ENCODE measurements at regions not wholly inside any gene's neighbourhood (a gene's known extent, or its start where the extent isn't known, plus 50 kb on each side); places are given as distances from the start of the nearest gene placed in this dataset.

DNA sequence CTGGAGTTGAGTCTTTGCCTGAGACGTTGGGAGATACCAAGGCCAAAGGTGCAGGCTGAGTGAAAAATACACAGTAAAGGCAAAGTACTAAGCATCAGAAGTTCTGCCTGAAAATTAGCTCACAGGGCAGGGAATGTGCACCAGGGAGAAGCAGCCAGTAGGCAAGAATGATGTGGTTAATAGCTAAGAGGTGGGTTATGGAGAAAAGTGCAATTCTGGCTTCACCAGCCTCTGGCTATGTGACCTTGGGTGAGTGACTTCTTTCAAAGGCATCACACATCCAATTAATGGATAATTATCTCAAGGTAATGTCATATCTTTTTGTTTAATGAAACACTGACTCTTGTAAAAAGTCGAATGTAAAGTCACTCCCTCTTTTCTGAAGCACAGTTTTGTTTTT lies 230.7 kb upstream of the FGGY start:
- H3K27me3 ChIP-seq (ENCODE audit: control insufficient read depth, insufficient read depth): no peaks in the 10 kb centered on the region
- H3K27ac ChIP-seq (ENCODE audit: low read length): no peak overlapping the region
- H3K9me3 ChIP-seq (ENCODE audit: control insufficient read depth, low read length): no peaks in the 10 kb centered on the region
- H3K4me3 ChIP-seq (ENCODE audit: low read length): no peak overlapping the region
- intact Hi-C loops (cut with DNase I): loop anchor here in 1 of 4 donors (10.0 kb wide), 1 partner anchor 281 kb away; the partner anchor contains the start of gene JUN
- peaks cover 2% of the 10 kb centered on the region for H3K4me1 ChIP-seq (ENCODE audit: control insufficient read depth, insufficient read depth, low read length)
- no peak for ATAC-seq
- 86% methylated on average over 2 of the region's 2 CpGs for WGBS
- DNase-seq: no peak

DNA sequence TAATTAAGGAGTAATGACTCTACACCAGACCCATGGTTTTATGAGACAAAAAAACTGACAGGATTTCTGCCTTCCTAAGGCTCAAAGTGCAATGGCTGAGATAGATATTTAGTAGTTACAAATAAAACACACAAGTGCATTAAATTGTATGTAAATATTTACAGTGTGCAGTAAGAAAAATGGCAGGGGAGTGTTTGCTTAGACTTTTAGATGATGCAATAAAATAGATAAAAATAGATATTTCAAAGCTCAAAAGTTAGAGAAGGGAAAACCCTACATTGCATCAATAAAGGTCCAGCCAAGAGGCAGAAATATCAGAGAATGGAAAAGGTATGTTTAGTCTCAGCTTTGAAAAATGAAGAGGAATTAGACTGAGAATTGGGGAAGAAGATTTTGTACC lies 226.3 kb upstream of the FGGY start:
- Histone ChIP-seq H3K27ac (ENCODE audit: low read length) (no peak overlapping the region), H3K4me1 (ENCODE audit: control insufficient read depth, insufficient read depth, low read length) (no peaks in the 10 kb centered on the region), H3K9me3 (ENCODE audit: control insufficient read depth, low read length) (no peaks in the 10 kb centered on the region), H3K4me3 (ENCODE audit: low read length) (no peak overlapping the region), H3K27me3 (ENCODE audit: control insufficient read depth, insufficient read depth) (no peaks in the 10 kb centered on the region)
- no peak for ATAC-seq
- no peak for DNase-seq
- intact Hi-C loops (cut with DNase I): loop anchor here in 1 of 4 donors (10.0 kb wide), 1 partner anchor 286 kb away; the partner anchor contains the start of gene JUN

DNA sequence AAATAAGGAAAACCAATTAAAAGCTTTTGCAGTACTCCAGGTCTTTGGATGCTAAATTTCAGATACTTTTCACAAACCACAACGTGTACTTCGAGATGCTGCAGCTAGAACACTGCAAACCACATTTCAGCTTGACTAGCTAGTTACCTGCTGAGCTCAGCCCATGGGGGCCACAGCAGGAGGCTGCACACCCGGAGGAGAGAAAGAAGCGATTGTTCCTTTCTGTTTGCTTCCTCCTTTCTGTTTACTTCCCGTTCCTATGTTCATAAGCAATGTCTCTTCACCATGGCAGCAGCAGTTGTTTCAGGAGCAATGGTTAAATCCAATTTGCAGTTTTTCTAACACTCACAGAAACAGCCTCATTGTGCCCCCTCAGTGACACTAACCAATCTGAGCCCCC lies 225.6 kb upstream of the FGGY start:
- ATAC-seq (peak in 1 of 2 donors; percentile 36), DNase-seq (peak in 1 of 3 donors; percentile 43)
- 63% methylated on average over 5 of the region's 5 CpGs for WGBS
- intact Hi-C loops (cut with DNase I): loop anchor here in 1 of 4 donors (10.0 kb wide), 1 partner anchor 286 kb away; the partner anchor contains the start of gene JUN
- no peaks in the 10 kb centered on the region for H3K9me3 ChIP-seq (ENCODE audit: control insufficient read depth, low read length)
- no peak overlapping the region for H3K4me3 ChIP-seq (ENCODE audit: low read length)
- no peaks in the 10 kb centered on the region for H3K4me1 ChIP-seq (ENCODE audit: control insufficient read depth, insufficient read depth, low read length)
- H3K27ac ChIP-seq (ENCODE audit: low read length): no peak overlapping the region
- H3K27me3 ChIP-seq (ENCODE audit: control insufficient read depth, insufficient read depth): no peaks in the 10 kb centered on the region

DNA sequence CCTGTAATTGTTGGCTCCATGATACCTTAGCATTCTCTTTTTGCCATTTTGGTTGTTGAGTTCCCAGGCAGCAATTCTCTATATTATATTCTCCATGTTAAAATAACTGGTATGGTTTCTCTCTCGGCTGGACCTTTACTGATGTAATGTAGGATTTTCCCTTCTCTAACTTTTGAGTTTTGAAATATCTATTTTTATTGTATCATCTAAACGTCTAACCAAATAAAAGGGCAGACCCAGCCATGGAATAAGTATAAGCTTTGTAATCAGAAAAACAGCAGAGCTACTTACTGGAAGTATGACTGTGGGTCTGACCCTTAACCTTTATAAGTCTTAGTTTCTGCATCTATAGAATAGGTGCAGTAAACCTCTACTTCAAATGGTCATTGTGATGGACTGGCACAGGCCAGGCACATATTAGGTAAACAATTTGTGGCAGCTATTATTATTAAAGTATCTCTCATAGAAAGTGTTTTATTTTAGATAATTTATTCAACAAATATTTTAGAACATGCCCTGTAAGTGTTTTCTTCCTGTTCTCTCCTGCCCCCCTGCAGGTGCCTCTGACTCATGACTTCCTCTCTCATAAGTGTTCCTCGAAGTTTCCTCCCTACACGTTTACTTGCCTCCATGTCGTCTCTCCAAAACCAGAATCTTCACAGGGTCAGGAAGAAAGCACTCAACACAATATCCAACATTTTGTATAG lies 224.9 kb upstream of the FGGY start:
- ATAC-seq: no peak
- DNase-seq: no peak
- H3K4me1 ChIP-seq (ENCODE audit: control insufficient read depth, insufficient read depth, low read length): no peaks in the 10 kb centered on the region
- intact Hi-C loops (cut with DNase I): loop anchor here in 1 of 4 donors (10.0 kb wide), 1 partner anchor 287 kb away; the partner anchor contains the start of gene JUN
- no peaks in the 10 kb centered on the region for H3K9me3 ChIP-seq (ENCODE audit: control insufficient read depth, low read length)
- no peaks in the 10 kb centered on the region for H3K27me3 ChIP-seq (ENCODE audit: control insufficient read depth, insufficient read depth)
- H3K4me3 ChIP-seq (ENCODE audit: low read length): no peak overlapping the region
- WGBS: 62% methylated on average over 5 of the region's 5 CpGs
- no peak overlapping the region for H3K27ac ChIP-seq (ENCODE audit: low read length)

DNA sequence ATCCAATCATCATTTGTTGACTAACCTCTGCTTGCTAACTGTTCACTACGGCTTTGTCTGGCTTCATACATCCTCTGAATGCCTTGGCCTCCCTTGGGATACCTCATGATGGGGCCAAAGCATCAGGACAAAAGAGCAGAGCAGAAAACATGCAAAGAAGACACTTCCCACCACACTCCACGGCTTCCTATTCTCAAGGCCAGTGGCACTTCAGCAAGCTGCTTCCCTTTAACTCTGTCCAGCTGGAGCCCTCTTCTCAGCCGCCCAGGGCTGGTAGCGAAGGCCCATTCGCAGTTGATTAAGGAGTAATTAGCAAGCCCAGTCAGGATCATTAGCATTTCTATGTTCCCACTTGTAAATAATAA lies 224.3 kb upstream of the FGGY start:
- 74% methylated on average over 5 of the region's 5 CpGs for WGBS
- H3K27ac ChIP-seq (ENCODE audit: low read length): no peak overlapping the region
- H3K4me3 ChIP-seq (ENCODE audit: low read length): no peak overlapping the region
- no peak for ATAC-seq
- H3K27me3 ChIP-seq (ENCODE audit: control insufficient read depth, insufficient read depth): no peaks in the 10 kb centered on the region
- no peaks in the 10 kb centered on the region for H3K4me1 ChIP-seq (ENCODE audit: control insufficient read depth, insufficient read depth, low read length)
- intact Hi-C loops (cut with DNase I): loop anchor here in 1 of 4 donors (10.0 kb wide), 1 partner anchor 288 kb away; the partner anchor contains the start of gene JUN
- H3K9me3 ChIP-seq (ENCODE audit: control insufficient read depth, low read length): no peaks in the 10 kb centered on the region
- DNase-seq: no peak

DNA sequence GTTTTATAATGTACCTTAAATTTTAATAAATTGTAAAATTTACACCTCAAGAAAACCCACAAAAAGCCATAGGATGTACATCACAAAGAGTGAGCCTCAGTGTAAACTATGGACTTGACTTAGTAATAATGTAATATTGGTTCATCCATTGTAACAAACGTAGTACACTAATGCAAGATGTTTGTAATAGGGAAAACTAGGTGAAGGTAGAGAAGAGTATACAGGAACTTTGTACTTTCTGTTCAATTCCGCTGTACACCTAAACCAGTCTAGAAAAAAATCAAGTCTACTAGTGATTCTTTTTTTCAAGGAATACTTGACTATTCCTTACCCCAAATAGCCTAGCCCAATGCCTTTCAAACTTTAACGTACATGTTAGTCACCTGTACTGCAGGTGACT lies 222.3 kb upstream of the FGGY start:
- intact Hi-C loops (cut with DNase I): loop anchor here in 1 of 4 donors (10.0 kb wide), 1 partner anchor 290 kb away; the partner anchor contains the start of gene JUN
- no peak for ATAC-seq
- DNase-seq: no peak
- Histone ChIP-seq H3K27me3 (ENCODE audit: control insufficient read depth, insufficient read depth) (no peaks in the 10 kb centered on the region), H3K9me3 (ENCODE audit: control insufficient read depth, low read length) (no peaks in the 10 kb centered on the region), H3K4me1 (ENCODE audit: control insufficient read depth, insufficient read depth, low read length) (peaks cover 2% of the 10 kb centered on the region), H3K4me3 (ENCODE audit: low read length) (no peak overlapping the region), H3K27ac (ENCODE audit: low read length) (no peak overlapping the region)
- WGBS: 62% methylated on average over 3 of the region's 3 CpGs

DNA sequence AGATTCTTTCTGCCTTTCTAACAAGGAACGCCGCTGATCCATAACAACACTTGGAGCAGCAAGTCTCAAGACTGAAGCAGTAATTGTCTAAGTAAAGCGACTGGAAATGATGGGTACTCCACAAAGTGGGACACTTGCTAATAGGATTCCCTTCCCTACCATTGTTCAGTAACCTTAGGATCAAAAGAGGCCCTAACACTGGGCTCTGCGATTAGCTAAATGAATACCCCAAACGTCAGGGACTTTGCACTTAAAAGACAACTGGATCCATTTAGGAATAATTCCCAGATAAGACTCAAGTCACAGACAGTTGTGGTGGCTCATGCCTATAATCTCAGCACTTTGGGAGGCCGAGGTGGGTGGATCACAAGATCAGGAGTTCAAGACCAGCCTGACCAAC lies 221.9 kb upstream of the FGGY start:
- H3K4me1 ChIP-seq (ENCODE audit: control insufficient read depth, insufficient read depth, low read length): peaks cover 2% of the 10 kb centered on the region
- intact Hi-C loops (cut with DNase I): loop anchor here in 1 of 4 donors (10.0 kb wide), 1 partner anchor 290 kb away; the partner anchor contains the start of gene JUN
- no peaks in the 10 kb centered on the region for H3K27me3 ChIP-seq (ENCODE audit: control insufficient read depth, insufficient read depth)
- DNase-seq (no peak), ATAC-seq (no peak)
- H3K9me3 ChIP-seq (ENCODE audit: control insufficient read depth, low read length): no peaks in the 10 kb centered on the region
- 93% methylated on average over 6 of the region's 6 CpGs for WGBS
- H3K27ac ChIP-seq (ENCODE audit: low read length): no peak overlapping the region
- H3K4me3 ChIP-seq (ENCODE audit: low read length): no peak overlapping the region

DNA sequence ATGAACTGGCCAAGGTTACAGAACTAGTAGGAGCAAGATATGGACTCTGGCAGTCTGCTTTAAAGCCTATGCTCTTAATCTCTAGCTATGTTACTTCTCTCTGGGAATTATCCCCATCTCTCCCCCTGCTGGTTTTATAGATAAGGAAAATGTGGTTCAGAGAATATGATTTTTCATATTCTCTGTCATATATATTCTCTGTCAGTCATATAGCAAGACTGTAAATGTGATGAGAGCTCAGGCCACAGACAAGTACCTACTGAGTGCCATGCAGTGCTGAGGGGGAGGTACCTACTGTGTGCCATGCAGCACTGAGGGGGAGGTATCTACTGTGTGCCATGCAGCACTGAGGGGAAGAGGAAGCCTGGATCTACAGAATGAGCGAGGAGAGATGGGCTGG lies 220.3 kb upstream of the FGGY start:
- no peak for DNase-seq
- 97% methylated on average over 1 of the region's 1 CpG for WGBS
- H3K9me3 ChIP-seq (ENCODE audit: control insufficient read depth, low read length): no peaks in the 10 kb centered on the region
- no peak overlapping the region for H3K27ac ChIP-seq (ENCODE audit: low read length)
- ATAC-seq: peak; percentile 25 to 40
- intact Hi-C loops (cut with DNase I): loop anchor here in 1 of 4 donors (10.0 kb wide), 1 partner anchor 292 kb away; the partner anchor contains the start of gene JUN
- peaks cover 2% of the 10 kb centered on the region for H3K4me1 ChIP-seq (ENCODE audit: control insufficient read depth, insufficient read depth, low read length)
- H3K27me3 ChIP-seq (ENCODE audit: control insufficient read depth, insufficient read depth): no peaks in the 10 kb centered on the region
- no peak overlapping the region for H3K4me3 ChIP-seq (ENCODE audit: low read length)

DNA sequence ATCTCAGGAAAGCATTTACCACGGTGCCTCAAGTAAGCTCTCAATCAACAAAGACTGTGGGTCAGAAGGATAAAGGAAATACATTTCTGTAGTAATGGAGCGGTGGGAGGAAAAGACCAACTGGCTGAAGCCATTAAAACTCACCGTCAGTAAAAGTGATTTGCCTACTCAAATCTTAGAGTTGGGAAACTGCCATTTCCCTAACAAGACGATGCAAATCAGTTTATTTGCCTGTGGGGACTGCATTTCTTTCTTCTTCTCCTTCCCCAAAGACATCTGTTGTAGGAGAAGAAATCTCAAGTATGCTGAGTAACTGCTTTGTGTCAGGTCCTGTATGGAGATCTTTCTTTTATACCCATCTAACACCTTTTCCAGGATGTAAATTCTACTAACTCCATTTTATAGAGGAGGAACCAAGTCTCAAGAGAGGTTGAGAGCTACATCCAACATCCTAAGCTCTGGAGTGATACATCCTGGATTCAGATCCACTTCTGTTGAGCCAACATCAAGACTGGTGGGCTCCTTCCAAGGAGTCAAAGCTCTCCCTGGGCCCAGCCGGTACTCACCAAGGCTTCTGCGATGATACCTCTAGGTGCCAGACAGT lies 219.3 kb upstream of the FGGY start:
- WGBS: 78% methylated on average over 6 of the region's 6 CpGs
- no peak overlapping the region for H3K27ac ChIP-seq (ENCODE audit: low read length)
- H3K4me1 ChIP-seq (ENCODE audit: control insufficient read depth, insufficient read depth, low read length): peaks cover 2% of the 10 kb centered on the region
- intact Hi-C loops (cut with DNase I): loop anchor here in 1 of 4 donors (10.0 kb wide), 1 partner anchor 293 kb away; the partner anchor contains the start of gene JUN
- H3K4me3 ChIP-seq (ENCODE audit: low read length): no peak overlapping the region
- no peaks in the 10 kb centered on the region for H3K27me3 ChIP-seq (ENCODE audit: control insufficient read depth, insufficient read depth)
- DNase-seq (no peak), ATAC-seq (no peak)
- no peaks in the 10 kb centered on the region for H3K9me3 ChIP-seq (ENCODE audit: control insufficient read depth, low read length)

DNA sequence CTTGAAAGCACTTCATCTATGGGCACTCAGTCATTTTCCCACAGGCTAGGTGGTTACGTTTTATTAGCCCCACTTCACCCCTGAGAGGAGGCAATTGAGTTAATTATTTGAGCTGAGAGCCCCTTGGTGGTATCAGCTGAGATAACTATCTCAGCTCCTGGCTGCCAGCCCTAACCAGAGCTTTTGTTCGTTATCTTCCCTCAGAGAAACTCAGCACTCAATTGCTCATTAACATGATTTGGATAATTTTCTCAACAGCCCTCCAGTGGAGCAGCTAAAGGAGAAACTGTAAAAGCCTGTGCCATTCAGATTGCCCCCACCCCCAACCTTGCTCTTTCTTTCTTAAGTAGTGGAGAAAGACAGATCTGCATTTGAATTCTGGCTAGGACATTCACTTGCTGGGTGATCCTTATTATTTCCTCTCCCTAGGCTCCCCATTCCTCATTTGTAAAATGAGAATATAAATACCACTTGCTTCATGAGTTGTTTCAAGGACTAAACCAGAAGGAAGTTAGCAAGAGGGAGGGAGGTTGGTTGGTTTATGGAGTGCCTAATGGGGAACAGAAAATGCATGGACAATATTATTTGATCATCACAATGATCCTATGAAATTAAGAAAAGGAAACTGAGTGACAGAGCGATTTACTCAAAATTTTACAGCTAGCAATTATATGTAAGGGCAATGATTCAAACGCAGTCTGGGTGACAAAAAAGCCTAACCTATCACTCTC lies 218.7 kb upstream of the FGGY start:
- intact Hi-C loops (cut with DNase I): loop anchor here in 1 of 4 donors (10.0 kb wide), 1 partner anchor 293 kb away; the partner anchor contains the start of gene JUN
- DNase-seq (no peak), ATAC-seq (no peak)
- H3K27me3 ChIP-seq (ENCODE audit: control insufficient read depth, insufficient read depth): no peaks in the 10 kb centered on the region
- no peaks in the 10 kb centered on the region for H3K9me3 ChIP-seq (ENCODE audit: control insufficient read depth, low read length)
- H3K27ac ChIP-seq (ENCODE audit: low read length): no peak overlapping the region
- H3K4me1 ChIP-seq (ENCODE audit: control insufficient read depth, insufficient read depth, low read length): peaks cover 2% of the 10 kb centered on the region
- WGBS: 48% methylated on average over 4 of the region's 4 CpGs
- H3K4me3 ChIP-seq (ENCODE audit: low read length): no peak overlapping the region

DNA sequence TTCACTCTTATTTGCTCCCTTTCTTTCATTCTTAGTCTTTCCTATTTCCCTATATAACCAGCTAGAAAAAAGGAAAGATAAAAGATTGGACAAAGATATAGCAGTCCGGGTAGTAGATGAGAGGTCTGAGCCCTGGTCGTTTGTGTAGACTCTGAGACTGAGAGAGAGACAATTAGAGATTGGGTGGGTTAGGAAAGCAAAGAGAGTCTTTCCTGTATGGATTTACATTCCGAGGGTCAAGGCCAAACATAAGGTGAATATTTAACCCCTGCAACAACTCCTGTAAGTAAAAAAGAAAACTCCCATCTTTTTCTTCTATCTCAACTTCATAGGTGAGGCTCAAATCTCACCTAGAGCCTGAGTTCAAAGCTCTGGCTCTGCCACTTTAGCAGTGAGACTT lies 218.0 kb upstream of the FGGY start:
- H3K4me1 ChIP-seq (ENCODE audit: control insufficient read depth, insufficient read depth, low read length): peaks cover 2% of the 10 kb centered on the region
- DNase-seq (no peak), ATAC-seq (no peak)
- H3K27me3 ChIP-seq (ENCODE audit: control insufficient read depth, insufficient read depth): no peaks in the 10 kb centered on the region
- H3K27ac ChIP-seq (ENCODE audit: low read length): no peak overlapping the region
- WGBS: 75% methylated on average over 3 of the region's 3 CpGs
- intact Hi-C loops (cut with DNase I): loop anchor here in 1 of 4 donors (10.0 kb wide), 1 partner anchor 294 kb away; the partner anchor contains the start of gene JUN
- H3K9me3 ChIP-seq (ENCODE audit: control insufficient read depth, low read length): no peaks in the 10 kb centered on the region
- H3K4me3 ChIP-seq (ENCODE audit: low read length): no peak overlapping the region

Measured in right cardiac atrium (tissue), 5 donors.